Activated naive CD8-positive, alpha-beta T cell treated with anti-CD3 and anti-CD28 coated beads for 36 hours (primary cell): ENCODE measurements at regions not wholly inside any gene's neighbourhood (a gene's known extent, or its start where the extent isn't known, plus 50 kb on each side); places are given as distances from the start of the nearest gene placed in this dataset.
"Not testable (repeated sequence)": the region's sequence is repeated elsewhere in the genome, so short reads cannot be mapped to it uniquely, and the experiment has no call there.

Experiments
- DNase-seq: peaks from one replicate; pipeline ENCODE4 v3.0.0; 2021
- H3K27ac Mint-ChIP-seq: one replicate; pipeline ENCODE4 v1.8.0; 2022; ENCODE audit warnings: mild to moderate bottlenecking, moderate library complexity, mixed read lengths
- H3K27me3 Mint-ChIP-seq: one replicate; pipeline ENCODE4 v1.8.0; 2022; ENCODE audit warnings: mild to moderate bottlenecking, mixed read lengths
- H3K36me3 Mint-ChIP-seq: one replicate; pipeline ENCODE4 v1.8.0; 2021; ENCODE audit warnings: mild to moderate bottlenecking, mixed read lengths
- H3K4me1 Mint-ChIP-seq: one replicate; pipeline ENCODE4 v1.8.0; 2021; ENCODE audit warnings: mixed read lengths
- H3K4me3 Mint-ChIP-seq: one replicate; pipeline ENCODE4 v1.8.0; 2022; ENCODE audit warnings: mild to moderate bottlenecking, moderate library complexity, mixed read lengths
- H3K9me3 Mint-ChIP-seq: one replicate; pipeline ENCODE4 v1.8.0; 2022; ENCODE audit warnings: mixed read lengths

DNA sequence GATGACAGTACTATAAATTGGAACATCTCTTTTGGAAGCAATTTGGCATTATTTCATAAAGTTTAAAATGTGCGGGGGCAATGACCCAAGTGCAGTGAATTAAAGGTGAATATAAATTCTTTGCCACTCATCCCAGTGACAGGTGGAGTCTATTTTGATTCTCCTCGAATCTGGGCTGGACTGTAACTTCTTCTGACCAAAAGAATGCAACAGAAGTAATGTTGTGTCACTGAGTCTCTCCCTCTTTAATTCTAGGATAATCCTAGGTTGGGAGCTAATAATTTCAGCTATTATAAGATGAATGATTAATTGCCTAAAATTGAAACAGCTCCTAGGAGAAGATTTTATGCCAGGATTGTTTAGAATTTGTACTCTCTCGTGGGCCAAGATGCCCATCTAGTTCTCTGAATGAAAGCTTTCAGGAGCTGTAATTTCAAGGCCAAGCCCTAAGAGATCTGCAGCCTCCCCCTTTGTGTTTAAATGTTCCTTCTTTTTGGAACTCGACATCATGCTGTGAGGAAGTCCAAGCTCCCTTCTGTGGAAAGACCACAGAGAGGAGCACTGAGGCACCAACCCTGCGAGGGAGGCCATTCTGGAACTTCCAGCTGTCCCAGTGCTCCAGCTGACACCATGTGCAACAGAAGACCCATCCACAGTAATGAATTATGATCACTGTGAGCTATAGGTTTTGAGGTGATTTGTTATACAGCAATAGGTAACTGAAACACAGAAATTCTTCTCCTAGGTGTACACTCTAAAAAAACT lies 208.1 kb downstream of the COPRS start:
- Mint-ChIP-seq H3K4me1 (no peaks in the 10 kb centered on the region), H3K27ac (no peak overlapping the region), H3K36me3 (no peaks in the 10 kb centered on the region), H3K4me3 (no peak overlapping the region), H3K9me3 (peaks cover 9% of the 10 kb centered on the region), H3K27me3 (peaks cover 26% of the 10 kb centered on the region)
- no peak for DNase-seq

DNA sequence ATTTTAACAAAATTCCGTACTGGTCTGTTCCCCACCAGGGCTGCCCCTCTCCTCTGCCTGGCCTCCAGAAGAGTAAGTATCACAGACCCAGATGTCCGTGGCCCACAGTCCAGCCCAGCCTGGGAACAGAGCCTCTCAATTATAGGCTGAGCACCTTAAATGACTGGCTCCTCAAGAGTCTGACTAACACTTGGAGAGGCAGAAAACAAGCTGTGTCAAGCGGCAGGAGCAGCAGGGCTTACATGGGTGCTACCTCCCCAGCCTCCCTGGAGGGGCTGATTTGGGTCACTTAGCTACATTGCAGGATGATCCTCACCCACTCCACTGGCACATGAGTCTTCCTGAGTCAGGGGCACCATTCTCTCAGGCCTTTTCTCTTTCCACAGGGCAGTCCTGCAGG lies 209.7 kb downstream of the COPRS start:
- H3K27me3 Mint-ChIP-seq, result peaks cover 21% of the 10 kb centered on the region
- no peaks in the 10 kb centered on the region for H3K36me3 Mint-ChIP-seq
- no peak overlapping the region for H3K27ac Mint-ChIP-seq
- H3K4me3 Mint-ChIP-seq, result no peak overlapping the region
- no peak for DNase-seq
- no peaks in the 10 kb centered on the region for H3K4me1 Mint-ChIP-seq
- H3K9me3 Mint-ChIP-seq, result peaks cover 17% of the 10 kb centered on the region

DNA sequence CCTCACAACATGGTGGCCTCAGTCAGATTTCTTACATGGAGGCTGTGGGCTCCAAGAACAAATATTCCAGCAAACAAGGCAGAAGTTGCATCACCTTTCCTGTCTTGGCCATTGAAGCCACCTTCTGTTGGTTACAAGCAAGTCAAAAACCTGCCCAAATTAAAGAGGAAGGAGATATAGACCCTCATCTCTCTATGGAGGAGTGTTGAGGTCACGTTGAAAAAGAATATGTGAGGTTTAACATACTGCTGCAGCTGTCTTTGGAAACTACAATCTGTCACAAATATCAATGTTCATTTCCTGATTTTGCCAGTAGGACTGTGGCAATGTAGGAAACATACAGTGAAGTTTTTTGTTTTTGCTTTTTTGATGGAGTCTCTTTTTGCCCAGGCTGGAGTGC lies 211.4 kb downstream of the COPRS start:
- no peak for DNase-seq
- H3K27ac Mint-ChIP-seq, result no peak overlapping the region

DNA sequence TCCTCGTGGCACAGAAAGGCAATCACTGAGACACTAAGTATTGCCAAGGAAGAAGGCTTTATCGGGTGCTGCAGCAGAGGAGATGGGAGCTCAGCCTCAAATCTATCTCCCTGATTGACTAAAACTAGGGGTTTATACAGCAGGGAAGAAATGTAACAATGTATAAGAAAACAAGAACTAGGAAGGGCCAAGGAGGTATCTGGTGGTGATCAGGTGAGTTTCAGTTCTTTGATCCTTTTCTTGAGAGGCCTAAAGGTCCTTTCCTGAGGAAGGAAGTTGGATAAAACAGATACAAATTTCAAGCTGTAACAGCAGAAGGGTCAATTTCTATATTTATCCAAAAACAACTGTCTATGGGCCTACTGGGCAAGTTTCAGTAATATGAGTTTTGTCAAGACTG lies 212.4 kb downstream of the COPRS start:
- H3K4me1 Mint-ChIP-seq, result no peaks in the 10 kb centered on the region
- DNase-seq, result no peak
- H3K9me3 Mint-ChIP-seq, result peaks cover 19% of the 10 kb centered on the region
- peaks cover 21% of the 10 kb centered on the region for H3K27me3 Mint-ChIP-seq
- H3K36me3 Mint-ChIP-seq, result no peaks in the 10 kb centered on the region
- no peak overlapping the region for H3K27ac Mint-ChIP-seq
- no peak overlapping the region for H3K4me3 Mint-ChIP-seq

More for the DNA sequence above, 211.4 kb downstream of the COPRS start:
- Mint-ChIP-seq H3K9me3 (peaks cover 19% of the 10 kb centered on the region), H3K27me3 (peaks cover 22% of the 10 kb centered on the region), H3K4me3 (no peak overlapping the region), H3K4me1 (no peaks in the 10 kb centered on the region), H3K36me3 (no peaks in the 10 kb centered on the region)

DNA sequence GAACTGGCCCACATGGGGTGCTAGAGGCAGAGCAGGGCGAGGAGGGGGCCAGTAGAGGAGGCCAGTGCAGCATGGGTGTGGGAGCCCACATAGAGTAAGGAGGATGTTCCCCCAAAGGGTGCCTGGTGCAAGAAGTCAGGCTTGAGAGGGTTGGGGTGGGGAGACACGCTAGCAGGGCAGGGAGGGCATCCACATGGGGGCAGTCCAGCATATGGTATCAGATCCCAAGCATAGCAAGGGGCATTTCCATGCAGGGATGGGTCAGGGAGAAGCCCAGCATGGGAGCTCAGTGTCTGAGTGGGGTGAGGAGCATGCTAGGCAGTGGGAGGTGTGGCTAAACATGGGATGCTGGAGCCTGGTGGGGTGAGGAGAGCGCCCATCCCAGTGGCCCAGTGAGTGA lies 213.7 kb downstream of the COPRS start:
- H3K4me1 Mint-ChIP-seq, result no peaks in the 10 kb centered on the region
- peaks cover 21% of the 10 kb centered on the region for H3K9me3 Mint-ChIP-seq
- H3K27me3 Mint-ChIP-seq, result peaks cover 26% of the 10 kb centered on the region
- H3K27ac Mint-ChIP-seq, result no peak overlapping the region
- no peaks in the 10 kb centered on the region for H3K36me3 Mint-ChIP-seq
- no peak for DNase-seq
- no peak overlapping the region for H3K4me3 Mint-ChIP-seq

DNA sequence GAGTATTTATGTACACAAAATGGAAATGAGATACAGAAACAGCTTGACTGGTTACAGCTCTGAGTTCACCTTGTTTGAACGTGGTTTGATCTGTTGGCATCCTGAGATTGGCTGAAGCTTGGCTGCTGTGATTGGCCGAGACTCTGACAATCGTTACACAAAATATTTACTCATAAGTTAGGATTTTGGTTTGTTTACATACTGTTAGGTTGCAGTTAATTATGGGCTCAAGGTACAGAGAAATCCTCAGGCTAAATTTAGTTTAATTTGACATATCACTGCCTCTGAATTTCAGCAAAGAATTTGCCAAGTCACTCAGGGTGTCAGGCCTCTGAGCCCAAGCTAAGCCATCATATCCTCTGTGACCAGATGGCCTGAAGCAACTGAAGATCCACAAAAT lies 227.3 kb downstream of the COPRS start:
- Mint-ChIP-seq H3K4me3 (no peak overlapping the region), H3K4me1 (no peaks in the 10 kb centered on the region), H3K27ac (no peak overlapping the region), H3K27me3 (peaks cover 21% of the 10 kb centered on the region), H3K36me3 (peaks cover 2% of the 10 kb centered on the region), H3K9me3 (peaks cover 4% of the 10 kb centered on the region)
- DNase-seq, result no peak

DNA sequence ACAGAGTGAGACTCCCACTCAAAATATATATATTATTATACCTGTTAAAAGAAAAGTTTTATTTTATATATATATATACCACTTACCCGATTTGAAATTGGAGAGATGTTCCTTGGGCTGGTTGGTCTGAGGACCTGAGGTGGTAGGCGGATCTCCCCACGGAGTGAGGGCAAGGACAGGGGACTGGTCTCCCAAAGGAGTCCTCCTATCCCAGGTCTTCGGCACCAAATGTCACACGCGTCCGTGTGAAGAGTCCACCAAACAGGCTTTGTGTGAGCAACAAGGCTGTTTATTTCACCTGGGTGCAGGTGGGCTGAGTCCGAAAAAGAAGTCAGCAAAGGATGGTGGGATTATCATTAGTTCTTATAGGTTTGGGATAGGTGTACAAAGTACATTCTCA lies 228.2 kb downstream of the COPRS start:
- not testable (repeated sequence) for H3K36me3 Mint-ChIP-seq, H3K27ac Mint-ChIP-seq, H3K4me1 Mint-ChIP-seq, DNase-seq, H3K4me3 Mint-ChIP-seq, H3K9me3 Mint-ChIP-seq
- peaks cover 26% of the 10 kb centered on the region for H3K27me3 Mint-ChIP-seq

DNA sequence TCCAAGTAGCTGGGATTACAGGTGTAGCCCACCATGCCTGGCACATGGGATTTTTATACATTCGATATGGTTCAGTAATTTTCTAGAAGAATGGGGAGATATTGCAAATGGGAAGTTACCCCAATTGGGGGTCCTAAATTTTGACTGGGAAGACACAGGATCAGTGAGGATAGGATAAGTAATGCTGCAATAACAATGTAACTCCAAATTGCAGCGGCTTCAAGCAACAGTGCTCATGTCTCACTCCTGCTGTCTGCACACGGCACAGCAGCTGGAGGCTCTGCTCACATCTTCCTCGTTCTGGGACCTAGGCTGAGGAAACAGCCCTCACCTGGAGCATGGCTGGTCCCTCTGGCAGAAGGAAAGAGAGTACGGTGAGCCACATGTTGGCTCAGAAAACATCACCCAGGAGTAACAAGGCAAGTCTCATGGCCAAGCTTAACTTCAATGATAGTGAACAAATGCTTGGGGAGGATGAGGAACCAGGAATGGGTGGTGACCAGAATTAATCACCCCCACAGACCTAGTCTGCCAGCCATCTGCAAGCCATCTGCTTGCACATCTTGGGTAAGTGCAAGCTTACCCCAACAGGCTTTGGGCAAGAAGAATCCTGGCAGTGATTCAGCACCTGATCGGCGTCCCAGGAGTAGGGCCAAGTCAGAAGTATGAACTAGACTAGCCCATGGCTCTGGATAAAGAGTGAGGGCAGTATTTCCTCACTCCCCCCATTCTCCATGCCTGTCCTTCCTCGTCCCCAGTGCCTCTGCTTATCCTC lies 229.2 kb downstream of the COPRS start:
- H3K27me3 Mint-ChIP-seq, result peaks cover 26% of the 10 kb centered on the region
- peaks cover 9% of the 10 kb centered on the region for H3K9me3 Mint-ChIP-seq
- peaks cover 2% of the 10 kb centered on the region for H3K36me3 Mint-ChIP-seq
- H3K4me3 Mint-ChIP-seq, result no peak overlapping the region
- no peak for DNase-seq
- no peak overlapping the region for H3K27ac Mint-ChIP-seq
- no peaks in the 10 kb centered on the region for H3K4me1 Mint-ChIP-seq

DNA sequence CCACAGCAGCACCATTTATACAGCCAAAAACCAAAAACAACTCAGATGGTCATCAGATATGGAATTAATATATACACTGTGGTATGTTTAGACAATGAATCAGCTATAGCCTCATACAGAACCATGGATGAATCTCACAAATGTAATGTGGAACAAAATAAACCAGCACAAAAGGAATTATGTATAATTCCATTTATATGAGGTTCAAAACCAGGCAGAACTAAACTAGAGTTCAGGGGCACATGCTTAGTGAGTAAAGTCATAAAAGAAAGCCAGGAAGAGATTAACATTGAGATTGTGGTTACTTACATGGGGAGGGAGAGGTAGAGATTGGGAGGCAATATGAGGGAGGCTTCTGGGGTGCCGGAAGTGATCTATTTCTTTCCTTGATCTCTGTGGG lies 231.1 kb downstream of the COPRS start:
- Mint-ChIP-seq H3K27me3 (peaks cover 28% of the 10 kb centered on the region), H3K27ac (no peak overlapping the region), H3K4me3 (no peak overlapping the region), H3K36me3 (peaks cover 1% of the 10 kb centered on the region), H3K4me1 (no peaks in the 10 kb centered on the region), H3K9me3 (peaks cover 15% of the 10 kb centered on the region)
- no peak for DNase-seq

DNA sequence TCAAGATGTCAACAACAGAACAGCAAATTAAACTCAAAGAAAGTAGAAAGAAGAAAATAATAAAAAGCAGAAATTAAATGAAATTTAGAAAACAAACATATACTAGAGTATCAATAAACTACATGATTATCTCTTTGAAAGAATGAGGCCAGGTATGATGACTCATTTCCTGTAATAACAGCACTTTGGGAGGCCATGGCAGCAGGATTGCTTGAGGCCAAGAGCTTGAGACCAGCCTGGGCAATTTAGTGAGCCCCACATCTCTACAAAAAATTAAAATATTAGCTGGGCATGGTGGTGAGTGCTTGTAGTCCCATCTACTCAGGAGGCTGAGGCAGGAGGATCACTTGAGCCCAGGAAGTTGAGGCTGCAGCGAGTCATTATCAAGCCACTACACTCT lies 232.5 kb downstream of the RAB11FIP4 start:
- Mint-ChIP-seq H3K4me3 (no peak overlapping the region), H3K27me3 (peaks cover 17% of the 10 kb centered on the region), H3K27ac (no peak overlapping the region), H3K36me3 (peaks cover 1% of the 10 kb centered on the region), H3K4me1 (no peaks in the 10 kb centered on the region), H3K9me3 (peaks cover 18% of the 10 kb centered on the region)
- no peak for DNase-seq

DNA sequence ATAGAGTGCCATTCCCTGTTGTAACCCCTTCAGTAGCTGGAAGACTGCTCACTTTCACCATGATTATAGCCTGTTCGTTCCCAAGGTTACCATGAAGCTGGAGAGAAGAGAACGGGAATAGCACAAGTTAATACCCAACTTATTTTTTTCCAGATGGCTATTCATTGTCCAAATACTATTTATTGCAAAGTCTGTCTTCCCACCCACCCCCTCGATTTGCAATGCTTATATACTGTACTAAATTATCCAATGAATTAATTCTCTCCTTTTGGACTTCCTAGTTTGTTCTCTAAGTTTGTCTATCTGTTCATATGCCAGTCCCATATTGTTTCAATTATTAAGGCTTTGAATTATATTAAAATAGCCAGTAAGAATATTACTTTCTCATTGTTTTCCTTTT lies 231.0 kb downstream of the RAB11FIP4 start:
- Mint-ChIP-seq H3K4me1 (no peaks in the 10 kb centered on the region), H3K4me3 (no peak overlapping the region), H3K9me3 (peaks cover 18% of the 10 kb centered on the region), H3K27me3 (peaks cover 10% of the 10 kb centered on the region), H3K27ac (no peak overlapping the region), H3K36me3 (peaks cover 1% of the 10 kb centered on the region)
- DNase-seq, result no peak

DNA sequence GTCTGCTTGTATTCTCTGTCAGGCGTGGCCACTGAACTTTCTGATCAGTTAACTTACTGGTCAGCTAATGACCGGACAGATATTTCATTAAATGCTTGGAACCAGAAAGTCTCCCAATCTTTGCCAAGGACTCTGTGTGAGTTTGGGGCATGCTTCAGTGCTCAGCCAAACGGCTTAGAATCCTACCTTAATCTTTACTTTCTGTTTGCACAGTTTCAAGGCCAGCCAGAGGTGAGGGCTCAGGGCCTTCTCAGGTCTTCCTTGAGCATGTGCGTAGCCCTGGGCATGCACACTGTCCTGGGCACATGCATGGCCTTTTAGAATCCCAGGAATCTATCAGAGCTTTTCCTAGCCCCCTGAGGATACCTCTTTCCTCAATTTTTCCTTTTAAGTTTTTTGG lies 230.1 kb downstream of the RAB11FIP4 start:
- Mint-ChIP-seq H3K36me3 (peaks cover 1% of the 10 kb centered on the region), H3K27me3 (peaks cover 6% of the 10 kb centered on the region), H3K9me3 (peaks cover 18% of the 10 kb centered on the region), H3K4me3 (no peak overlapping the region), H3K4me1 (no peaks in the 10 kb centered on the region), H3K27ac (no peak overlapping the region)
- no peak for DNase-seq

DNA sequence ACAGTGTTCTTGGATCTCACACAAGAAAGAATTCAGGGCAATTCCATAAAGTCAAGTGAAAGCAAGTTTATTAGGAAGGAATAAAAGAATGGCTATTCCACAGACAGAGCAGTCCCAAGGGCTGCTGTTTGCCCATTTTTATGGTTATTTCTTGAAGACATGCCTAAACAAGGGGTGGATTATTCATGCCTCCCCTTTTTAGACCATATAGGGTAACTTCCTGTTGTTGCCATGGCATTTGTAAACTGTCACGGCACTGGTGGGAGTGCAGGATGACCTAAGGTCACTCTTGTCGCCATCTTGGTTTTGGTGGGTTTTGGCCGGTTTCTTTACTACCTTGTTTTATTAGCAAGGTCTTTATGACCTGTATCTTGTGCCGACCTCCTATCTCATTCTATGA lies 219.6 kb downstream of the RAB11FIP4 start:
- not testable (repeated sequence) for H3K27ac Mint-ChIP-seq, H3K4me1 Mint-ChIP-seq, H3K9me3 Mint-ChIP-seq, DNase-seq, H3K36me3 Mint-ChIP-seq, H3K4me3 Mint-ChIP-seq
- peaks cover 11% of the 10 kb centered on the region for H3K27me3 Mint-ChIP-seq

DNA sequence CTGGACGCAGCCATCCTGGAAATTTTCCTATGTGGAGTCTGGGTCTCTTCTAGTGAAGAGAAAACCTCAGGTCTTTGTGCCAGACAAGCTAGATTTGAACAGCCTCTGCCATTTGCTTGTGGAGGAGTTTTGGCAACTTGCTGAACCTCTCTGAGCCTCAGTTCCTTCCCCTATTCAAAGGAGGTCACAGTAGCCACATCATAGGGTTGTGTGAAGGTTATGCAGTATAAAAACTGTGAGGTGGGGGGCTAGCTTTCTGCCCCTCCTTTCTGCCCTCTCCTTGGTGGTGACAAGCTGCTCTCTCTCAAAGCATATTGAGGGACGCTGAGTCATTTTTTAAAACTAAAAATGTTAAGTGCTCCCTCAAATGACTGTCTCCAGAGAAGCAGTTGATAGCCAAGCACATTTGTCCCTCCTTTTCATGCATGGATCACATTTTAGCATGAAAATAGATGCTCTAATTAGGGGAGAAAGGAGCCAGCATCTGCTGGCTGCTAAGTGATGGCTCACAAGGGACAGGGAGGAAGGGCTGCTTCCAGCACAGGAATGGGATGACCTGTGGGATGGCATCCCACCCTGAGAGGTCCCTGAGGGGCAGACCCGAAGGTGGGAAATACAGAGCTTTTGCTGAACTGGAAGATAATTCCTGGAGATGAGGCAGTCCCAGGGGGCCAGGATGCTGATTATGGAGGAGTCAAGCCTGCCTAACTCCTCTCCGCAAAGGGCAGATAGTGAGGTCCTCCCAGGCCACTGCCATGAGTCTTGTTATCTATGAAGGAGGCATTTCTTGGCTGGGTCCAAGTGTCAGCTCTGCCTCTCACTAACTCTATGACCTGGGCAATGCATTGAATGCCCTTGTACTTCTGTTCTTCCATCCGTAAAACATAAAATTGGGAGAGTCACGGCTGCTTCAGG lies 218.8 kb downstream of the RAB11FIP4 start:
- H3K4me3 Mint-ChIP-seq, result no peak overlapping the region
- H3K27ac Mint-ChIP-seq, result no peak overlapping the region
- no peaks in the 10 kb centered on the region for H3K4me1 Mint-ChIP-seq
- H3K36me3 Mint-ChIP-seq, result peaks cover 2% of the 10 kb centered on the region
- H3K9me3 Mint-ChIP-seq, result peaks cover 1% of the 10 kb centered on the region
- peaks cover 11% of the 10 kb centered on the region for H3K27me3 Mint-ChIP-seq
- no peak for DNase-seq

DNA sequence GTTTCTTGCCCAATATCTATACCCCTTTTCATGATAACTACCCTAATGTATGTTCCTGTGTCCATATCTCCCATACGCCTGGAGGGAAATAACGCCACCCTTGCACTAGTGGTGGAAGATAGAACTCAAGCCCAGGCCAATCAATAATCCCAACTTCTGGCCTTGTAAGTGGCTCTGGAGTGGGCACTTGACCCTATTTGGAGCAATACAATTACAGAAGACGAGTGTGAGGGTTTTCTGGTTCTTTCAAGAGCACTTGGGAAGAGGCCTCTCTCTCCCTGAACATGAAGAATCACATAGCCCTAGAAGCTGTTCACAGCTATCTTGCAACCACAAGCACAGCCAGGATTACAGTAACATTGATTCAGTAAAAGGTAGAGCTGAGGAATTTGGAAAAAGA lies 217.9 kb downstream of the RAB11FIP4 start:
- Mint-ChIP-seq H3K27ac (no peak overlapping the region), H3K4me3 (no peak overlapping the region)
- no peak for DNase-seq

More for the DNA sequence above, 217.9 kb downstream of the RAB11FIP4 start:
- peaks cover 1% of the 10 kb centered on the region for H3K9me3 Mint-ChIP-seq
- H3K4me1 Mint-ChIP-seq, result no peaks in the 10 kb centered on the region
- H3K36me3 Mint-ChIP-seq, result peaks cover 2% of the 10 kb centered on the region
- peaks cover 11% of the 10 kb centered on the region for H3K27me3 Mint-ChIP-seq
